ENCODE measurements at regions not wholly inside any gene's neighbourhood (a gene's known extent, or its start where the extent isn't known, plus 50 kb on each side); places are given as distances from the start of the nearest gene placed in this dataset.
"Not testable (repeated sequence)": the region's sequence is repeated elsewhere in the genome, so short reads cannot be mapped to it uniquely, and the experiment has no call there.

DNA sequence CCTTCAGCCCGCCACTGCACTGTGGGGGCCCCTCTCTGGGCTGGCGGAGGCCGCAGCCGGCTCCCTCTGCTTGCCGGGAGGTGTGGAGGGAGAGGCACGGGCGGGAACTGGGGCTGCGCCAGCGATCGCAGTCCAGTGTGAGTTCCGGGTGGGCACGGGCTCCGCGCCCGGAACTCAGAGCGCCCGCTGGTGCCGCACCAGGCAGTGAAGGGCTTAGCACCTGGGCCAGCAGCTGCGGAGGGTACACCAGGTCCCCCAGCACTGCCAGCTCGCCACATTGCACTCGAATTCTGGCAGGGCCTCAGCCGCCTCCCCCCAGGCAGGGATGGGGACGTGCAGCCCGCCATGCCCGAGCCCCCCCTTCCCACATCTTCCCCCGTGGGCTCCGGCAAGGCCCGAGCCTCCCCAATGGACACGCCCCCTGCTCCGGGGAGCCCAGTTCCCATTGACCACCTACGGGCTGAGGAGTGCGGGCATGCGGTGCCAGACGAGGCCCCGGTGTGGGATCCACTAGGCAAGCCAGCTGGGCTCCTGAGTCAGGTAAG is 135.9 kb upstream of the RFC3 start:
- peaks cover 6 to 30% of the 10 kb centered on the region in 2 experiments for H3K4me1 ChIP-seq (ENCODE audit: control insufficient read depth in 1 of 2, insufficient read depth in 1 of 2, low read depth in 1 of 2, low read length in 1 of 2)
- TF ChIP-seq, protein P1, sequence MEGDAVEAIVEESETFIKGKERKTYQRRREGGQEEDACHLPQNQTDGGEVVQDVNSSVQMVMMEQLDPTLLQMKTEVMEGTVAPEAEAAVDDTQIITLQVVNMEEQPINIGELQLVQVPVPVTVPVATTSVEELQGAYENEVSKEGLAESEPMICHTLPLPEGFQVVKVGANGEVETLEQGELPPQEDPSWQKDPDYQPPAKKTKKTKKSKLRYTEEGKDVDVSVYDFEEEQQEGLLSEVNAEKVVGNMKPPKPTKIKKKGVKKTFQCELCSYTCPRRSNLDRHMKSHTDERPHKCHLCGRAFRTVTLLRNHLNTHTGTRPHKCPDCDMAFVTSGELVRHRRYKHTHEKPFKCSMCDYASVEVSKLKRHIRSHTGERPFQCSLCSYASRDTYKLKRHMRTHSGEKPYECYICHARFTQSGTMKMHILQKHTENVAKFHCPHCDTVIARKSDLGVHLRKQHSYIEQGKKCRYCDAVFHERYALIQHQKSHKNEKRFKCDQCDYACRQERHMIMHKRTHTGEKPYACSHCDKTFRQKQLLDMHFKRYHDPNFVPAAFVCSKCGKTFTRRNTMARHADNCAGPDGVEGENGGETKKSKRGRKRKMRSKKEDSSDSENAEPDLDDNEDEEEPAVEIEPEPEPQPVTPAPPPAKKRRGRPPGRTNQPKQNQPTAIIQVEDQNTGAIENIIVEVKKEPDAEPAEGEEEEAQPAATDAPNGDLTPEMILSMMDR (IDR thresholded peaks at IDR 0.05): no peak
- no peaks in the 10 kb centered on the region for H3K36me3 ChIP-seq
- H3K27ac ChIP-seq: no peak overlapping the region
- no peak overlapping the region for H3K4me3 ChIP-seq (ENCODE audit: low read depth in 1 of 2, low read length in 1 of 2)
- no peaks in the 10 kb centered on the region for H3K9me3 ChIP-seq
- no peaks in the 10 kb centered on the region for H3K27me3 ChIP-seq

DNA sequence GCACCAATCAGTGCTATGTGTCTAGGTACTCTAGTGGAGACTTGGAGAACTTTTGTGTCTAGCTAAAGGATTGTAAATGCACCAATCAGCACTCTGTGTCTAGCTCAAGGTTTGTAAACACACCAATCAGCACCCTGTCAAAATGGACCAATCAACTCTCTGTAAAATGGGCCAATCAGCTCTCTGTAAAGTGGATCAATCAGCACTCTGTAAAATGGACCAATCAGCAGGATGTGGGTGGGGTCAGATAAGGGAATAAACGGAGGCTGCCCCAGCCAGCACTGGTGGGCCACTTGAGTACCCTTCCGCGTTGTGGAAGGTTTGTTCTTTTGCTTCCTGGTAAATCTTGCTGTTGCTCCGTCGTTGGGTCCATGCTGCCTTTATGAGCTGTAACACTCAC is 135.3 kb upstream of the RFC3 start:
- H3K4me3 ChIP-seq (ENCODE audit: low read depth in 1 of 2, low read length in 1 of 2); H3K27me3 ChIP-seq; H3K9me3 ChIP-seq; H3K27ac ChIP-seq; H3K36me3 ChIP-seq: not testable (repeated sequence)
- H3K4me1 ChIP-seq (ENCODE audit: control insufficient read depth in 1 of 2, insufficient read depth in 1 of 2, low read depth in 1 of 2, low read length in 1 of 2): peaks cover 6 to 26% of the 10 kb centered on the region in 2 experiments

DNA sequence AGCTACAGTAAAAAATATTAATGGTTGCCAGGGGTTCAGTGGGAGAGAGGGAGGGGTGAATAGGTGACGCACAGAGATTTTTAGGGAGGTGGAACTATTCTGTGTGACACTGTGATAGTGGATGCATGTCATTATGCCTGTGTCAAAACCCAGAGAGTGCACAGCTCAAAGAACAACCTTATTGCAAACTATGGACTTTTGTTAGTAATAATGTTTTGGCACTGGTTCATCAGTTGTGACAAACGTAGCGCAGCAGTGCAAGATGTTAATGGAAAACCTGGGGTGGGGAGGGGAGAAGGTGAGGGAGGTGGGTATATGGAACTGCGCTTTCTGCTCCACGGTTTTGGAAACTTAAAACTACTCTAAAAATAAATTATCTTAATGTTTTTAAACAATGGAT is 134.6 kb upstream of the RFC3 start:
- H3K27me3 ChIP-seq: no peaks in the 10 kb centered on the region
- no peaks in the 10 kb centered on the region for H3K9me3 ChIP-seq
- TF ChIP-seq, protein P1 (IDR thresholded peaks at IDR 0.05): no peak
- H3K4me3 ChIP-seq (ENCODE audit: low read depth in 1 of 2, low read length in 1 of 2): no peak overlapping the region
- peaks cover 6 to 20% of the 10 kb centered on the region in 2 experiments for H3K4me1 ChIP-seq (ENCODE audit: control insufficient read depth in 1 of 2, insufficient read depth in 1 of 2, low read depth in 1 of 2, low read length in 1 of 2)
- no peak overlapping the region for H3K27ac ChIP-seq
- H3K36me3 ChIP-seq: no peaks in the 10 kb centered on the region

DNA sequence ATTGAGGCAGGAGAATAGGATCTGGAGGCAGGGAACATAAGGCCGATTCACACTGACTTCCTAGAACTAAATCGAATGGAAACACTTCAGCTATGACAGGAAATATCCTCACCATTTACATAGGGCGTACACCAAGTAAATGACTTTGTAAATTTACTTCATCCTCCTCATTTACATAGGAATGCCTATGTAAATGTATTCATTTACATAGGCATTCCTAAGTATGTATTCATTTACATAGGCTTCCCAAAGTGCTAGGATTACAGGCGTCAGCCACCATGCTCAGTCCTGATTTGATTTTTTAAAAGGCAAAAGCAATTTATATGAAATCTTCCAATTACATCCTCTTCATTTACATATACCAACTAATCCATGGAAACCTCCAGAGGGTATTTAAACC is 133.1 kb upstream of the RFC3 start:
- H3K36me3 ChIP-seq: no peaks in the 10 kb centered on the region
- TF ChIP-seq, protein P1 (IDR thresholded peaks at IDR 0.05): no peak
- no peaks in the 10 kb centered on the region for H3K9me3 ChIP-seq
- no peaks in the 10 kb centered on the region for H3K27me3 ChIP-seq
- peaks cover 0 to 6% of the 10 kb centered on the region in 2 experiments for H3K4me1 ChIP-seq (ENCODE audit: control insufficient read depth in 1 of 2, insufficient read depth in 1 of 2, low read depth in 1 of 2, low read length in 1 of 2)
- no peak overlapping the region for H3K4me3 ChIP-seq (ENCODE audit: low read depth in 1 of 2, low read length in 1 of 2)
- no peak overlapping the region for H3K27ac ChIP-seq

DNA sequence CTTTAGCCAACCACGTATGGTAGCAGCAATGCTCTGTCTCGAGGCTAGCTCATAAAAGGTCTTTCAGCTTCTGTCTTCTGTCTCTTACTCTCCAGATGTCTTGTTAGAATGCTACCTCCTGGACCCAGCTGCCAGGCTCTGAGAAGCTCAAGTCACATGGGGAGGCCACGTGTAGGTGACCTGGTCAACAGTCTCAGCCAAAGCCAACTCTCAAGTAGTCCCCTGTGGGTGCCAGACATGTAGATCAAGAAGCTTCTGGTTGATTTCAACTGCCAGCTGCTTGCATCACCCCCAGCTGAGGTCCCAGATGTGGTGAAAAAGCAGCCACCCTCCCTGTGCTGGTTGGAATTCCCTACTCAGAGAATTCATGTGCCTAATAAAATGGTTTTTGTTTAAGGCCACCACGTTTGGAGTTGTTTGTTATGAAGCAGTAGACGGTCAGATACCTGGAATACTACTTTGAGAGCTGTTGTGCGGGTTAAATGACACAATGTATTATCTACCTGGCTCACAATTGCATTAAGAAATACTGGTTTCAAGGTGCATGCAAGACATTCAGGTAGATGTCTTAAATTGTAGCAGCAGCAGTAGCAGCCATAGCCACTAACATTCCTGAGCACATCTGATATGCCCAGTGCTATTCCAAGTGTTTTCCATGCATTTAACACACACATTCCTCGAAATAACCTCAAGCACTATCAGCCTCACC is 131.0 kb upstream of the RFC3 start:
- TF ChIP-seq, protein P1 (IDR thresholded peaks at IDR 0.05): no peak
- H3K4me1 ChIP-seq (ENCODE audit: control insufficient read depth in 1 of 2, insufficient read depth in 1 of 2, low read depth in 1 of 2, low read length in 1 of 2): no peaks in the 10 kb centered on the region
- no peaks in the 10 kb centered on the region for H3K27me3 ChIP-seq
- no peaks in the 10 kb centered on the region for H3K9me3 ChIP-seq
- H3K4me3 ChIP-seq (ENCODE audit: low read depth in 1 of 2, low read length in 1 of 2): no peak overlapping the region
- H3K36me3 ChIP-seq: no peaks in the 10 kb centered on the region
- no peak overlapping the region for H3K27ac ChIP-seq

DNA sequence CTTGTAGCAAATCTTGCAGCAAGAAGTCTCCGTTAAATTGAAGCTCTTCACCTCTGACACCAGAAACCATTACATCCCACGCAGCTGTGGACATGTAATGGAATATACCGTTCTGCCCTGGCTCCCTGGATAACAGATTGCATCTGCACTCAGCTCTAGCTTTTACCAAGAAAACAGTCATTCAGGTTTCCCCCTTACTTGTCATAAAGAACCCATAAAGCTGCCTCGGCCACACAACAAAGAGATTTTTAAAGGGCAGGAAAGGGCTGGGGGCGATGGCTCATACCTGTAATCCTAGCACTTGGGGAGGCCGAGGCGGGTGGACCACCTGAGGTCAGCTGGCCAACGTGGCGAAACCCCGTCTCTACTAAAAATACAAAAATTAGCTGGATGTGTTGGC is 127.6 kb upstream of the RFC3 start:
- H3K9me3 ChIP-seq: no peaks in the 10 kb centered on the region
- H3K4me1 ChIP-seq (ENCODE audit: control insufficient read depth in 1 of 2, insufficient read depth in 1 of 2, low read depth in 1 of 2, low read length in 1 of 2): no peaks in the 10 kb centered on the region
- TF ChIP-seq, protein P1 (IDR thresholded peaks at IDR 0.05): no peak
- H3K27ac ChIP-seq: no peak overlapping the region
- no peaks in the 10 kb centered on the region for H3K27me3 ChIP-seq
- no peak overlapping the region for H3K4me3 ChIP-seq (ENCODE audit: low read depth in 1 of 2, low read length in 1 of 2)
- H3K36me3 ChIP-seq: no peaks in the 10 kb centered on the region

Measured in neutrophil (primary cell).